ENCODE measurements at regions not wholly inside any gene's neighbourhood (a gene's known extent, or its start where the extent isn't known, plus 50 kb on each side); places are given as distances from the start of the nearest gene placed in this dataset.

GRCh38 chr11:31997955-31998354, 92.9 kb upstream of the RCN1 start:
- no peak for DNase-seq

- DNase-seq: no peak
These were observed 94.6 kb upstream of the RCN1 start for GRCh38 chr11:31996159-31996881.

- DNase-seq: no peak
These were observed 95.3 kb upstream of the RCN1 start for GRCh38 chr11:31995525-31996094.

GRCh38 chr11:31995032-31995431, 95.8 kb upstream of the RCN1 start:
- no peak for DNase-seq

- DNase-seq: no peak
These were observed 103.5 kb upstream of the RCN1 start for GRCh38 chr11:31987118-31988005.

- no peak for DNase-seq
These were observed 104.5 kb upstream of the RCN1 start for GRCh38 chr11:31986201-31986889.

GRCh38 chr11:31981457-31981856, 109.4 kb upstream of the RCN1 start:
- DNase-seq: no peak

- no peak for DNase-seq
These were observed 113.5 kb upstream of the RCN1 start for GRCh38 chr11:31977343-31977742.

- DNase-seq: no peak
These were observed 116.3 kb upstream of the RCN1 start for GRCh38 chr11:31974366-31975136.

- no peak for DNase-seq
These were observed 117.7 kb upstream of the RCN1 start for GRCh38 chr11:31973172-31973571.

- no peak for DNase-seq
These were observed 118.3 kb upstream of the RCN1 start for GRCh38 chr11:31972623-31973022.

- DNase-seq: no peak
These were observed 121.5 kb upstream of the RCN1 start for GRCh38 chr11:31969359-31969702.

- DNase-seq: no peak
These were observed 122.2 kb upstream of the RCN1 start for GRCh38 chr11:31968461-31969358.

- no peak for DNase-seq
These were observed 123.3 kb upstream of the RCN1 start for GRCh38 chr11:31967404-31968130.

- no peak for DNase-seq
These were observed 124.0 kb upstream of the RCN1 start for GRCh38 chr11:31966846-31967245.

GRCh38 chr11:31964181-31964580, 126.7 kb upstream of the RCN1 start:
- DNase-seq: no peak

- no peak for DNase-seq
These were observed 130.7 kb upstream of the RCN1 start for GRCh38 chr11:31960126-31960525.

- no peak for DNase-seq
These were observed 131.2 kb upstream of the RCN1 start for GRCh38 chr11:31959716-31960115.

- DNase-seq: peak; percentile 60
These were observed 132.7 kb upstream of the RCN1 start for GRCh38 chr11:31958076-31958735.

- DNase-seq: no peak
These were observed 133.2 kb upstream of the RCN1 start for GRCh38 chr11:31957674-31958073.

Measured in stimulated activated CD4-positive, alpha-beta T cell treated with anti-CD3 and anti-CD28 coated beads, Interleukin-1b, Interleukin-23, amount 100 ng/mL, for 48 hours (primary cell).